Ovary (tissue), 7 donors: ENCODE measurements at regions not wholly inside any gene's neighbourhood (a gene's known extent, or its start where the extent isn't known, plus 50 kb on each side); places are given as distances from the start of the nearest gene placed in this dataset.

Experiments used
- DNase-seq, 5 donors: peaks; one replicate each; pipeline ENCODE4 v3.0.0-alpha.2; 2019 to 2020
- H3K27ac ChIP-seq, 2 donors: fragments of 200-600 bp; one replicate each; pipeline versions ENCODE4 v1.5.1 to v1.8.0; 2019 to 2022
- H3K27me3 ChIP-seq: fragments of 200-600 bp; one replicate; pipeline ENCODE4 v1.8.0; 2022
- H3K36me3 ChIP-seq: fragments of 200-600 bp; sonication (generic); one replicate; pipeline ENCODE4 v1.5.1; 2019
- H3K4me1 ChIP-seq: one replicate; pipeline ENCODE4 v1.8.1; 2013; ENCODE audit warnings: mild to moderate bottlenecking, moderate library complexity; ENCODE audit not compliant: insufficient read depth
- H3K4me3 ChIP-seq: fragments of 200-600 bp; sonication (generic); one replicate; pipeline ENCODE4 v1.5.1; 2017
- H3K9me3 ChIP-seq, 2 donors: fragments of 200-600 bp in 1 of 2; sonication (generic) in 1 of 2; one replicate each; pipeline versions ENCODE4 v1.5.1 to v1.8.1; 2013 to 2019; ENCODE audit warnings: mild to moderate bottlenecking in 1 of 2, moderate library complexity in 1 of 2
- EP300 ChIP-seq: sonication (generic); formaldehyde crosslinking; IDR thresholded peaks from one replicate; pipeline ENCODE4 v1.6.1; 2017; ENCODE audit warnings: antibody characterized with exemption
- POLR2A ChIP-seq: fragments of 450-650 bp; IDR thresholded peaks from one replicate; pipeline ENCODE4 v1.6.1; 2017; ENCODE audit warnings: antibody characterized with exemption, mild to moderate bottlenecking, moderate library complexity
- WGBS, 3 donors: extraction: QIAGEN DNeasy Blood & Tissue Kit in 1 of 3; methylation state at CpG; one replicate each; pipeline versions ENCODE4 v1.1.5 to v1.1.7; 2013 to 2017; 5-methylcytosine and 5-hydroxymethylcytosine counted together
- intact Hi-C, 4 donors: fragments of 100-400 bp; cut with DNase I; formaldehyde crosslinking; loops; one replicate each; pipeline versions ENCODE4 v1.11.0 to v1.15.1; 2022 to 2023
- TF ChIP-seq, protein P1 (sequence below), 3 donors: fragments of 450-650 bp in 2 of 3; fragments of 200-600 bp in 1 of 3; IDR thresholded peaks; one replicate each; pipeline versions ENCODE4 v1.5.1 to v1.8.0; 2016 to 2022; ENCODE audit warnings: antibody characterized with exemption in 3 of 3, mild to moderate bottlenecking in 1 of 3
- donor health status: DM: no; HTN: no; CAD: no; lungs with moderate emphysema.
- donor health status: DM: no; HTN: no; CAD: no.
- donor health status: Bipolar disorder and iron deficiency.
- donor health status: DM: no; HTN: no; CAD: no.
- donor health status: DM: yes; HTN: yes; CAD: no.

DNA sequence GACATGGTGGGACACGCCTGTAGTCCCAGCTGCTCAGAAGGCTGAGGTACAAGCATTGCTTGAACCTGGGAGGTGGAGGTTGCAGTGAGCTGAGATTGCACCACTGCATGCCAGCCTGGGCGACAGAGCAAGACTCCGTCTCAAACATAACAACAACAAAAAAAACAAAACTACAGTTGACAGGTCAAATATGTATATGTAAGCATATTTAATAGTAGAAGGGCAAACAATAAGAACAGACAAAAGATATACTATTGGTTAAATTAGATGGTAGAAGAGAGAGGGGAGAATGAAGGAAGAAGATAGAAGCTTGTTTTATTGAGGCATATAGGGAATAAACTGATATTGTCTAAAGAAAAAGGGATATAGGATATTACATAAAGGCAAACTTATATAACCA lies 247.1 kb downstream of the KLF13 start:
- no peak for DNase-seq
- Histone ChIP-seq H3K27me3 (no peaks in the 10 kb centered on the region), H3K27ac (no peak overlapping the region), H3K9me3 (no peaks in the 10 kb centered on the region), H3K4me3 (no peak overlapping the region), H3K36me3 (no peaks in the 10 kb centered on the region), H3K4me1 (peaks cover 9% of the 10 kb centered on the region)
- WGBS, 3 donors: 70 to 82% (median 75%) methylated on average over 3 of the region's 3 CpGs
- intact Hi-C loops: no loop called here
- TF ChIP-seq POLR2A (no peak), EP300 (no peak)
- TF ChIP-seq, protein P1, sequence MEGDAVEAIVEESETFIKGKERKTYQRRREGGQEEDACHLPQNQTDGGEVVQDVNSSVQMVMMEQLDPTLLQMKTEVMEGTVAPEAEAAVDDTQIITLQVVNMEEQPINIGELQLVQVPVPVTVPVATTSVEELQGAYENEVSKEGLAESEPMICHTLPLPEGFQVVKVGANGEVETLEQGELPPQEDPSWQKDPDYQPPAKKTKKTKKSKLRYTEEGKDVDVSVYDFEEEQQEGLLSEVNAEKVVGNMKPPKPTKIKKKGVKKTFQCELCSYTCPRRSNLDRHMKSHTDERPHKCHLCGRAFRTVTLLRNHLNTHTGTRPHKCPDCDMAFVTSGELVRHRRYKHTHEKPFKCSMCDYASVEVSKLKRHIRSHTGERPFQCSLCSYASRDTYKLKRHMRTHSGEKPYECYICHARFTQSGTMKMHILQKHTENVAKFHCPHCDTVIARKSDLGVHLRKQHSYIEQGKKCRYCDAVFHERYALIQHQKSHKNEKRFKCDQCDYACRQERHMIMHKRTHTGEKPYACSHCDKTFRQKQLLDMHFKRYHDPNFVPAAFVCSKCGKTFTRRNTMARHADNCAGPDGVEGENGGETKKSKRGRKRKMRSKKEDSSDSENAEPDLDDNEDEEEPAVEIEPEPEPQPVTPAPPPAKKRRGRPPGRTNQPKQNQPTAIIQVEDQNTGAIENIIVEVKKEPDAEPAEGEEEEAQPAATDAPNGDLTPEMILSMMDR (IDR thresholded peaks at IDR 0.05): no peak

DNA sequence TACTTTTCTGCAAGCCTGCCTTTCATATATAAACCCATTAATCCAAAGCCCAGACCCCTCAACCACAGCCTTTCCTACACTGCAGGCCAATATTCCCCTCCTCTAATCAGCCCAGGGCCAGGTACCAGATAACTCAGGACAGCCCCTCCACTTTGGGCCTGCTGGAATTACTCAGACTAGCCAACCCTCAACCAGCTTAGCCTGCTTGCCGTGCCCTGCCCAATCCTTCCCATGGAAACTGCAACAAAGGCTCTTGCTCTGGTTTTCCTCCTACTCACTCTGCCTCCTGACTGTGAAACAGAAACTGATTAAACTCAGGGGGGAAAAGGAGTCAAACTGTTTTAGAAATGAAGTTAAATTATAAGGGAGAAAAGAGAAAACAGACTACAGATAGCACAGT lies 248.1 kb downstream of the KLF13 start:
- no peak for TF ChIP-seq POLR2A
- no peaks in the 10 kb centered on the region for H3K36me3 ChIP-seq
- no peaks in the 10 kb centered on the region for H3K9me3 ChIP-seq
- intact Hi-C loops: no loop called here
- no peaks in the 10 kb centered on the region for H3K27me3 ChIP-seq
- no peak overlapping the region for H3K27ac ChIP-seq
- H3K4me1 ChIP-seq: peaks cover 9% of the 10 kb centered on the region
- no peak for DNase-seq
- no peak overlapping the region for H3K4me3 ChIP-seq
- 0 to 7% (median 5%) methylated on average over 1 of the region's 1 CpG for WGBS, 3 donors

DNA sequence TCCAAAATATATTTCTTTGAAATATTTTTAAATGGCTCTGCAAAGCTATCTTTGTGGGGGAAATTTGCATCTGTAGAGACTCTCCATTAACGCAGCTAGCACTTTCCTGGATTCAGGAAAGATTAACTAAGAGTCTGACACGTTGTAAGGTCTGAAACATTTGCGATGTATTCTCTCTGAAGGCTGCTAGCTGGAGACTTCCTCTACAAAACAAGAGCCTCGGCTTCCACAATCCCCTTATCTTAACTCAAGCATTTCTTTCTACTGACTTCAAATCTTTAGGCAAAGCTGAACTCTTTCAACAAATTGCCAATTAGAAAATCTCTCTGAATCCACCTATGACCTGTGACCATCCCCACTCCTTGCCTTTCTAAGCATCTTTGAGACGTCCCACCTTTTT lies 250.5 kb downstream of the KLF13 start:
- intact Hi-C loops: no loop called here

DNA sequence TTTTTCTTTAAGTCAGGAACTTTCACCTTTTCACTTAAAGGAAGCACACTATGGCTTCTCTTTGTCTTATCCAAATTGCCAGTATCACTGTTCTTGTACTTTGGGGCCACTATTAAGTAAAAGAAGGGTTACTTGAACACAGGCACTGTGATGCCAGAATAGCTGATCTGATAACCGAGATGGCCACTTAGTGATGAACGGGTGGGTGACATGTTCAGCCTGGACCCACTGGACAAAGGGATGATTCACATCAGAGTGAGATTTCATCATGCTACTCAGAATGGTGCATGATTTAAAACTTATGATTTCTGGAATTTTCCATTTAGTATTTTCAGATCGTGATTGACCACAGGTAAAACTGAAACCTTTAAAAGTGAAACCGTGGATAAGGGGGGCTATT lies 252.6 kb downstream of the KLF13 start:
- no peak overlapping the region for H3K27ac ChIP-seq
- H3K36me3 ChIP-seq: no peaks in the 10 kb centered on the region
- 82 to 96% (median 90%) methylated on average over 4 of the region's 4 CpGs for WGBS, 3 donors
- intact Hi-C loops: loop anchor here in 1 of 4 donors (2.0 kb wide), 1 partner anchor 20 kb away; no protein-coding TSS in a partner anchor
- H3K9me3 ChIP-seq: no peaks in the 10 kb centered on the region
- H3K4me1 ChIP-seq: peaks cover 7% of the 10 kb centered on the region
- DNase-seq: no peak
- H3K4me3 ChIP-seq: no peak overlapping the region
- TF ChIP-seq POLR2A (no peak), EP300 (no peak)
- TF ChIP-seq, protein P1 (IDR thresholded peaks at IDR 0.05): no peak
- no peaks in the 10 kb centered on the region for H3K27me3 ChIP-seq

More for the DNA sequence above, 250.5 kb downstream of the KLF13 start:
- WGBS, 3 donors: 23 to 36% (median 35%) methylated on average over 5 of the region's 5 CpGs
- H3K27ac ChIP-seq: no peak overlapping the region
- no peaks in the 10 kb centered on the region for H3K36me3 ChIP-seq
- DNase-seq: no peak
- peaks cover 9% of the 10 kb centered on the region for H3K4me1 ChIP-seq
- H3K4me3 ChIP-seq: no peak overlapping the region
- no peaks in the 10 kb centered on the region for H3K9me3 ChIP-seq
- H3K27me3 ChIP-seq: no peaks in the 10 kb centered on the region
- TF ChIP-seq EP300 (no peak), POLR2A (no peak)
- TF ChIP-seq, protein P1 (IDR thresholded peaks at IDR 0.05): no peak

DNA sequence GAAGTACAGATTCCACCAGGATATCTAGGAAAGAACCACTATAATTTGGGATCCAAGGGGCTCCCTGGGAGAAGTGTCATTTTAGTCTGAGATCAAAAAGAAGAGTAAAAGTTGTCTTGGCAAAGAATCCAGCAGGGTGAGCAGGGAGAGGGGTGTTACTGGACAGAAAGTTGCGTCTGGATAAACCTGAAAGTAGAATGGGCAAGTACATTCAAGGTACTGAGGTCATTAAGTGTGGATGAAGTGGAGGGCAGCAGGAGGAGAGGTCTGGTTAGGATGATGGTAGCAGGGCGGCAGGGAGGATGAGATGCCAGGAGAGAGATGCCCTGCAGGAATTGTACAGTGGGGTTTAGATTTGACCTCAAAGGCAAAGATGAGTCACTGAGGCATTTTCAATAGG lies 253.3 kb downstream of the KLF13 start:
- no peaks in the 10 kb centered on the region for H3K27me3 ChIP-seq
- H3K4me3 ChIP-seq: no peak overlapping the region
- intact Hi-C loops: loop anchor here in 1 of 4 donors (2.0 kb wide), 1 partner anchor 21 kb away; no protein-coding TSS in a partner anchor
- no peak for DNase-seq
- TF ChIP-seq, protein P1 (IDR thresholded peaks at IDR 0.05): no peak
- TF ChIP-seq POLR2A (no peak), EP300 (no peak)
- no peaks in the 10 kb centered on the region for H3K36me3 ChIP-seq
- 95 to 98% (median 98%) methylated on average over 2 of the region's 2 CpGs for WGBS, 3 donors
- no peak overlapping the region for H3K27ac ChIP-seq
- peaks cover 6% of the 10 kb centered on the region for H3K4me1 ChIP-seq
- H3K9me3 ChIP-seq: no peaks in the 10 kb centered on the region
